GM19372 (cell line): ENCODE measurements at regions not wholly inside any gene's neighbourhood (a gene's known extent, or its start where the extent isn't known, plus 50 kb on each side); places are given as distances from the start of the nearest gene placed in this dataset.

Experiments used
- ATAC-seq: cut with Tn5 transposase; IDR thresholded peaks from one replicate; pipeline ENCODE4 v1.9.1; 2021; ENCODE audit warnings: mild to moderate bottlenecking, low read depth, moderate library complexity; ENCODE audit not compliant: unreplicated experiment

DNA sequence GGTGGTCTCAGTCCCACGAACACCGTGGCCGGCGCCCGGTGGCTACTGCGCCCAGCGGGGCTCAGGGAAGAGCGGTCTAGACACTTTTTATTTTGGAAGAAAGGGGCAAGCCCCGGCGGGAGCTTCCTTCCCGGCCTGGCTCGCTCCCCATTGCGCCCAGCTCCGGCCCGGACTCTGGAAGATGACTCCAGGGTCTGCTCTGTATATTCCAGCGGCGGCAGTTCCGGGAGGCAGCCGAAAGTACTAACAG is 225.1 kb upstream of the CRY1 start:
- ATAC-seq: no peak

DNA sequence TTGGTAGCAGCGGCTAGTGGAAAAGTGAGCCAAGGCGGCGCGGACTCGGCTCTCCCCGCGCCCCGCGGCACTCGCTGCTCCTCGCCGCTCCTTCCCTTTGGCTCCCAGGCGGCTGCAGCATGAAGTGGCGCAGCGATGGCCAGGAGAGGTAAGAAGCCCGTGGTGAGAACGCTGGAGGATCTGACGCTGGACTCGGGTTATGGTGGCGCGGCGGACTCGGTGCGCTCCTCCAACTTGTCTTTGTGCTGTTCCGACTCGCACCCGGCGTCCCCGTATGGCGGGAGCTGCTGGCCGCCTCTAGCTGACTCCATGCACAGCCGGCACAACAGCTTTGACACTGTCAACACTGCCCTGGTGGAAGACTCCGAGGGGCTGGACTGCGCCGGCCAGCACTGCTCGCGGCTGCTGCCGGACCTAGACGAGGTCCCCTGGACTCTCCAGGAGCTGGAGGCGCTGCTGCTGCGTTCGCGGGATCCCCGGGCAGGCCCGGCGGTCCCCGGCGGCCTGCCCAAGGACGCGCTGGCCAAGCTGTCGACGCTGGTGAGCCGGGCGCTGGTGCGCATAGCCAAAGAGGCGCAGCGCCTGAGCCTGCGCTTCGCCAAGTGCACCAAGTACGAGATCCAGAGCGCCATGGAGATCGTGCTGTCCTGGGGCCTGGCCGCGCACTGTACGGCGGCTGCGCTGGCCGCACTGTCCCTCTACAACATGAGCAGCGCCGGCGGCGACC is 225.6 kb upstream of the CRY1 start:
- no peak for ATAC-seq

DNA sequence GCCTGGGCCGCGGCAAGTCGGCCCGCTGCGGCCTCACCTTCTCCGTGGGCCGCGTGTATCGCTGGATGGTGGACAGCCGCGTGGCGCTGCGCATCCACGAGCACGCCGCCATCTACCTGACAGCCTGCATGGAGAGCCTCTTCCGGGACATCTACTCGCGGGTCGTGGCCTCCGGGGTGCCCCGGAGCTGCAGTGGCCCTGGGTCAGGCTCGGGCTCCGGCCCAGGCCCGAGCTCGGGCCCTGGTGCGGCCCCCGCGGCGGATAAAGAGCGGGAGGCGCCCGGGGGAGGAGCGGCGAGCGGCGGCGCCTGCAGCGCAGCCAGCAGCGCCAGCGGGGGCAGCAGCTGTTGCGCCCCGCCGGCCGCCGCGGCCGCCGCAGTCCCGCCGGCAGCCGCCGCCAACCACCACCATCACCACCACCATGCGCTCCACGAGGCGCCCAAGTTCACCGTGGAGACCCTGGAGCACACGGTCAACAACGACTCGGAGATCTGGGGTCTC is 226.2 kb upstream of the CRY1 start:
- no peak for ATAC-seq

DNA sequence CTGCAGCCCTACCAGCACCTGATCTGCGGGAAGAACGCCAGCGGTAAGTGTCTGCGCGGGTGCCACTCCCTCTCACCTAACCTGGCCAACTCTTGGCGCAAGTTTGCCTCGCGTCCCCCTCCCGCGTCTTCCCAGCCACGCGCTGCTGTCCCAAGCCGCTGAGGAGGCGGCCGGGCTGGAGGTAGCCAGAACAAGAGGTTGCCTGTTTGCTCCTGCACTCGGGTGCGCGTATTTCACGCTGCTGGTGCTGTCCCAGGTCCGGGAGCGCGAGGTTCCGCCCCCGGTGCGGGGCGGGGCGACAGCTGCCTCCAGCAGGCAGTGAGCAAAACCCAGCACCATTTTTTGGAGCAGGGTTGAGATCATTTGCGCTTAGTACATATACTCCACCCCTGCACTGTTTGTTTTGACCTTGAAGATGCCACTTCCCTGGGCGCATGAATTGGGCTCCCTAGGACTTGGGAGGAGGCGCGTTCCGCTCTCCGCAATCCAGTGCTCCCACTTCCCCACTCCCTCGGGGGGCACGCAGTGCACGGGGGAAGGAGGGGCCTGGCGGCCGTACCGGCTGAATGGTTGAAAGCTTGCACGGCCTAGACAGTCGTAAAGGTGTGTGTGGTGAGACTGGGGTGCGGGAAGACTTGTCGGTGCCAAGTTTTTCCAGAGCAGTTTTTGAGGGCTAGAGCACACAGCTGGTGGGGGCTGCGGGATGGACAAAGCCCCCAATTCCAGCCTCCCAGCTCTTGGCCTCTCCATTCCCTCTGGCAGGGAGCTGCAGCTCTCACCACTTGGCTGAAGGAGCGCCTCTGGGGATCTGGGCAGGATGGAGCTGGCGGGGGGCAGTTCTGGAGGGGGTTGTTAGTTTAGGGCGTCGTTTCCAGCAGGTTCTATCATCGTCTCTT is 226.9 kb upstream of the CRY1 start:
- ATAC-seq: no peak

DNA sequence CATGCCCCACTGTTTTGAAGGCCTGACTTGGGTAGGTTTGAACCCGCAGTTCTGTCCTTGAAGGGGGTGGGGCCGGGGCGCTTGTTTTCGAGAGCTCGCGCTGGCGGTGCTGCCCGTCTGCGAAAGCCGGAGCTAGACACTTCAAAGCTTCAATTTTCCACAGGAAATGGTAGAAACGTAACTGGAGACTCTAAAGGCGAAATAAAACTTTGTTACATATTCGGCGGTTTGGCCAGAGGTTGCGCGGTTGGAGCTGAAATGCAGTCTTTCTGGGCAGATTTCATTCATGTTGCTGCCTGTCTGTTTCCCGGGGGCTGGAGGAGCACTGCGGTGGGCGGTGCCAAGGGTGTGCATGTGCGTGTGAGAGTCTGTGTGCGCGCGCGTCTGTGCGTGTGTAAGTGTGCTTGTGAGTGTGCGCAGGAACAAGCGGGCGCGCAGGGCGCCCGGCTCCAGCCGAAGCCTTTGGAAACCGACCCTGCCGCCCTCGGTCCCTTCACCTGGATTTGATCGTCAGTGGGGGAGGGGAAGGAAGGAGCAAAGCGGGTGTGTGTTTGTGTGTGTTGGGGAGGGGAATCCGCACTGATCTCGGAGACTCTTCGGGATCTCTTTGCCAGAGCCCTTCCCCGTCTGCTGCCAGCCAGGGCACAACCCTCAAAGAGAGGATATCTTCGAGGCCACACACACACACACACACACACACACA is 227.7 kb upstream of the CRY1 start:
- no peak for ATAC-seq

DNA sequence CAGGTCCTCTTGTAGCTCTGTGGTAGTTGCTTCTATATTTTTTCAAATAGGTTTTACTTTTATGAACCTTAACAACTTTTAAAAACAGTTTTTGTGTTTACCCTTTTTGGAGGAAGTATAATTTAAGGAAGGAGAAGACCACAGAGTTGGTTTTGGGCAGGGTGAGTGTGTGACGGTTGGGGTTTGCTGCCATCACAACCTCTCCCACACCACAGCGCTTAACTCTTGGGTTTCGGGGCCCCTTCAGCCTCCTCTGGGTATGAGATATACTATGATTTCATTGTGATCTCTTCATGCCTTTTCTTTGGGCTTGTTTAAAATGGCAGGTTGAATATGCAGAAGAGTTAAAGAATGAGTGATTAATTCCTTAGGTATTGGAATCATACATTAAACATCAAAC is 228.7 kb upstream of the CRY1 start:
- no peak for ATAC-seq

DNA sequence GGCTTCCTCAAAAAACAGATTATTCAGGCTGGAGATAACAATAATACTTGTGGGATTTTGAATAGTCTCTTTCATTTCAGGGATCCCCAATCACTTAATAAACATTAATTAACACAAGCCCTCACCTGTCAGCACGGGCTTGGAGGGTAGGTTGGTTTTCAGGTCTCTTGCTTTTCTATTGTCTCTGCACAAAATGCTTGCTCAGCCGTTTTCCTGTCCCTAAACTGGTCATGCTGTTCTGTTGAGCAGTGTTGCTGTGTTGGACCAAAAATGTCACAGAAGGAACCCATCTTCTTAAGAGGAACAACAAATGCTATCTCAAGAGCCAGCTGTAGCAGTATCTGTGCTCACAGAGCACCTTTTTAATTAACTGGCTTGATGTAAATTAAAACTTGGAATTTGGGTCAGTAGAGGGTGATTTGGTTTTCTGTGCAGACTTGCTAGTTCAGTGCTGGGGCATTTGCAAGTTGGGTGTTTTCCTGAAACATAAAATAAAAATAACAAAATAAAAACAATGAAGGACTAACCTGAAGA is 231.8 kb upstream of the CRY1 start:
- no peak for ATAC-seq

DNA sequence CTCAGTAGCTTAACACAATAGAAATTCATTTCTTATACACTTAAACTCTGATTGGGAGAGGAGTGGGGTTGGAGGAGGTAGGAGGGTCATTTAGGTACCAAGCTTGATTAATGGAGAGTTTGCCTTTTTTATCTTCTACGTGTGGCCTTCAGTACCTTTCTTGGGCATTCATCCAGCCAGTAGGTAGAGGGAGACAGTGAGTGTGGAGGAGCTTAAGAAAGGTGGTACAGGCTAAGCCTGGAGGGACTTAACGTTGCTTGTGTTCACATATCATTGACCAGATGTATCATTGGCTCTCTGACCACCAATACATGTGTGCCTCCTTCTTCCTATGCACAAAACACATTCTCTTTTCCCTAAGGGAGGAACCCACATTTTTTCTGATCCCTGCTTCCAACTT is 232.9 kb upstream of the CRY1 start:
- no peak for ATAC-seq

DNA sequence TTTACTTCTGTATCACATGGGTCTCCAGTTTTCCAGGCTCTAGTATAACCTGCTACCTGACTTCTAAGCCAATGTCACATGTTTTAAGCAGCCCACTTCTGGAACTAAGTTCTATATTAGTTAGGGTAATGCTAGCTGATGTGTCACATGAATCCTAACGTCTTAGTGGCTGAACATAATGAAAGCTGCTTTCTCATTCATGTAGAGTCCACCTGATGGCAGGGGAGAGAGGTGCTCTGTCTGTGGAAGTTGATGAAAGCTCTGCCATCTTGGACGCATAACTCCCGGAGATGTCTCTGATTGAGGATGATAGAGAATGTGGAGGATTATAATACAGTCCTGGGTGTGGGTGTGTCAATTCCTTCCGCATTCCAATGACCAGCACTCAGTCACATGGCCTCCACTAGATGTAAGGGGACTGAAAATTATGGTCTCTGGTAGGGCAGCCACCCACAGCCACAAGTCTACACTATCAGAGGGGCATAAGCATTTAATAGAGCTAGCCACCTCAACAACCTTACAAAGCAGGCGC is 234.4 kb upstream of the CRY1 start:
- ATAC-seq: no peak

DNA sequence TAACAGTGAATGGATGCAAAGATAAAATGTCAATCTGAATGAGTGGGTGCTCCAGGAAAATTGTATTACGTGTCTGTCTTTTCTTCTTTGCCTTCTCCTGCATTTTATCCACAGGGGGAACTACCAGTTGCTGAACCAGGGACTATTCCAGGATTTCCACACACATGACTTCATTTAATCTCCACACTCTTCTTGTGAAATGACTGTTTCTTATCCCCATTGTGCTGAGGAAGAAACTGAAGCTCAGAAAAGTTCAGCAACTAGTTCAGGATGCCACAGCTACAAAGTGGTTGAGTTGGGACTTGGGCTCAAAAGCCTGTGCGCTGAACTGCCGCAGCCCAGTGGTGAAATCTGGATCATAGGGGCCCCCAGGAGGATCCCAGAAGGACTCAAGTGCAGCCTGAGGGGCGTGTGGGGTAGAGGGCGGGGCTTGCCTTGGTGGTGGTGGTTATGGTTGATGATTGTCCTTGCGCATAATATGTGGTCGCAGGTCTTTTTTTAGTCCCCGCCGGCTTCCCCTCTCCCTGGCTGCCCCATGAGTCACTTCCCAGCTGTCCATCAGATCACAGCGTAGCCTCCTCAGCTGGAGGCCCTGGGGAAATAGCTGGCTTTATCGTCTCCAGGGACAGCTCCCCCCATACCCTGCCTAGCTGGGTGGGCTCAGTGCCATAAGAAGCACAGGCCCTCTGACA is 235.2 kb upstream of the CRY1 start:
- no peak for ATAC-seq

DNA sequence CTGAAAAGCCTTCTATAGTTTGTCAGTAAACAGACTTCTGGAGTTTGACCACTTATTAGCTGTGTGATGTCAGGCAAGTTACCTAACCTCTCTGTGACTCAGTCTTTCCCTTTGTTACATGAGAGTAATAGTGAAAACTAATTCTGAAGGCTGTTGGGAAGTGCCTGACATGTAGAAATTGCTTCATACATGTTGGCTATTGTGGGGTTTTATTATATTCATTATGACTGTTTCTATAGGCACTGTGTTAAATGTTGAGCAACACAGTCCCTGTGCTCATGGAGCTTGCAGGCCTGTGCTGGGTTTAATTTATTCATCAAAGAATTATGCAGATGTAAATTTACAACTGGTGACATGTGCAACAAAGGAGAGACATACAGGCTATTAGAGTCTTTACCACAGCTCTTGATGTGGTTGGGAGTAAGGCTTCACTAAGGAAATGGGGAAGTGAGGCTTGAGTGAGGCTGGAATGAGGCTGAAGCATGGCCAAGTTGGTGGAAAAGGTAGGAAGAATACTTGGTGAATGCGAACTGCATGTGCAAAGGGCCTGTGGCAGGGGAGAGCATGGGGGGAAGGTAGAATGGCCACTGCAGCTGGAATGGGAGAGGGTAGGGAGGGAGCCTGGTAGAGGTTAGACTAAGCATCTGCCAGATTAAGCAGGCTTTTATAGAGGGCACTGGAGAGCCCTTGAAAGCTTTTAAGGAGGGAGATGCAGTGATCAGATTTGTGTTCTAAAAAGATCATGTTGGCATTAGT is 236.4 kb upstream of the CRY1 start:
- ATAC-seq: no peak

DNA sequence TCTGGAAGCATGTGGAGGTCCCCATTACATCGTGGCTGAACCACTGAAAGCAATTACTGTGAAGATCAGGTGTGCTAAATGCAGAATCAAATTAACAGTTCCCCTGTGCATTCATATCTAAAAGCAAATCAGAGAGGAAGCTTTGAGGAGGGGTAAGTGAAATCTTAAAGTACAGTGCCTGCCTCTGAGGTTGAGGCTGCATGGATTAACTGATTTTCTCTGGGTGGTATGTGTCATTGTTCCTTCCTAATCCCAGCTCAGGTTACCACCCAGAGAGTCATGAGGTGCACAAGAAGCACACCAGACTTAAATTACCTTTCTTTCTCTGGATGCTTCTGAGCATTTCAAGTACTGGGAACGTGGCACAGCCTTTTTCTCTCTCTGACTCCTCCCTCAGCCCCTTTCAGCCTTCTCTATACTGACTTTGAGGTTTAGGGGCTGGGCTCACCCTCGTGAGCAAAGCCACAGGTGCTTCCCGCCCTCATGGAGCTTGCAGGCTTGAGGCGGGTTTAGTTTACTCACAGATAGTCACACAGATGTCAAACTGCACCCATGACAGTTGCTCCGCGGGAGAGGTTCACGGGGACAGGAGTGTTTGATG is 237.6 kb upstream of the CRY1 start:
- no peak for ATAC-seq

DNA sequence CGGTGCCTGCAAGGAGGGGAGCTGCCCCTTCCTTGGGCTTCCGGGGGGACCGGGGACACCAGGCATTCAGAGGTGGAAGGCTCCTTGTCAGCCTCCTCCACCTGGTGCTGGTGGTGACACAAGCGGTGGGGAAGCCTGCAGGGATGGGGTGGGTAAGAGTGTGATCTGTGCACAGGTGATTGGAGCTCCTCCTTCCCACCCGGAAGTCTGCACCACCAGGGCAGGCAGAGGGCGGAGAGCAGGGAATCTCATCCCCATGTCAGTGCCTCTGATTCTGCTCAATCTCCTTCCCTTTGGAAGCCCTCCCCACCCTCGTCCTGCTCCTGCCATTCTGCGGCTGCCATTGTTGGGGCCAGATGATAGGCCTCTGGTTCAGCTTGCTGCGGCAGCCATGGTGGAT is 238.1 kb upstream of the CRY1 start:
- no peak for ATAC-seq

DNA sequence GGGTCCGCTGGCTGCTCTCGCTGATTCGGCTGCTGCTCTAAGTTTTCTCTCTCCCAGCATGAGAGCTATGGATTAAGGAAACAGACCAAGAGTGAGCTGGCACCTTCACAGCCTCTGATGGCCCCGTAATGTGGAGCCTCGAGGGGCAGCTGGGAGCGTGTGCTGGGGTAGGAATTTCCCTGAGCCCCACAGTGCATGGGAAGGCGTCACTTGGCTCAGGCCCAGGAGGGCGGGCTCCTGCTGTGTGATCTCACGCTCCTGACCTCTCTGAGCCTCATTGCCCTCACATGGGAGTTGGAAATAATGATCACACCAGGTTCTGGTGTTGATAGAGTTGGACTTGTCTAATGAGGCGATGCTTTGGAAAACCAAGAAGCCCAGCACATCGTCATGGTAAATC is 238.6 kb upstream of the CRY1 start:
- ATAC-seq: no peak

DNA sequence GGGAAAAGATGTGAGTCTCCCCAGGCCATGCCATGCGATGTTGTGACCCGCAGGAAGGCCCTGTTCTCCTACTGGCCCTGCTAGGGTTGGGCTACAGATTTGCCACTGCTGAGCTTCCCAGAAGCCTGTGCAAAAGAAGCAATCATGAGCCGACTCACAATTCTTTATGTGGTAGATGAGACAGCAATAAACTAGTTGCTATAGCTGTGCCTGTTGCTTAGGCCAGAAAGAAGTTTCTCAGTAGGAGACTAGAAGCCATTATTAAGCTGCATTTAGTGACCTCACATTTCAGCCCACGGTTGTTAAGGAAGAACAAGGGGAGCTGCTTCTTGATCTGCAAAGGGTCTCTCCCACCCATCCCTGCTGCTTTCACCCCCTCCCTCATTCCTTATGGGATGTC is 239.4 kb upstream of the CRY1 start:
- ATAC-seq: no peak

DNA sequence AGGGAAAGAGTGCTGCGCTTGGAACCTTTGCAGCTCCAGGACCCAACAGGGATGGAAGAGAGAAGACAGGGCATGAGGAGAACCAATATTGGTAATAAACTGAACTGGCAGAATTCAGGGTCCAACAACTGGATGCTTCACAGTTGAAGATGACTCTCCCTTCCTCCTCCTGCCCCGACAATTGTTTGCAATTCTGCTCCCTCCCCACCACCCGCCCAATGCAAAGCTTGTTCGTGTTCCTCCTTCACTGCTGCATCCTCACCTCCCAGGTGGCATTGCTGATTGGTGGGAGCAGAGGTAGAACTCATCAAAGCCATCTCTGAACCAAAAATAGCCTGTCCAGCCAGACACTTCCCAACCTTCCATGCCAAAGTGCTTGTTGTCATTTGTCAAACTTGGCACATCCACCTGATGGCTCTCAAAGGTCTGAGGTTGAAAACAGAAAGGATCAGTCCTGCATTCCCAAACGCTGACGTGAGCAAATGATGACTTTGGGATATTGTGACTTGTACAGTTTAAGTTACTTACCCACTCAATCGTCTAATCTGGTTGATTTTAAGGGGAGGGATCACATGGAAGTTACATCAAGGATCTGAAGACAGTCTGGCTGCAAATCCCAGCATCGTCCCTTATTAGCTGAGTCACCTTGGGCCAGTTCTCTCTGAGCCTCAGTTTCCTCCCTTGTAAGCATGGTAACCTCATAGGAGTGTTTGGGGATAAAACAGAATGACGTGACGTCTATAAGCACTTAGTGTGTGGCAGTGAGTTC is 242.6 kb upstream of the CRY1 start:
- ATAC-seq: no peak

DNA sequence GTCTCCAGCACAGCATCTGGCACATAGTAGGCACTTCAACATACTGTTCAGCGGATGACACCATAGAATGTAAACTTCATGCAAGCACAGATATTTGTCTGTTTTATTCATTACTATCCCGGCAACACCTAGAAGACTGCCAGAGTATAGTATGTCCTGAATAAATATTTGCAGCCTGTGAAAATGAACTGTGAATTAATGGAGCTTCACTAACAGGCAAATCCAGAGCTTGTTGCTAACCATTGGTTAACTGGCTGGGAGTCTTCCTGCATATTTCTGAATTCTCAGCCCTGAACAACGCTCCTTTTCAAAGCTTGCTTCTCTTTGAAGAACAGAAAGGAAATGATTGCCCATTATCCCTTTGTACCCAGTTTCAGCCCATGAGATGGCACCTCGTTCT is 243.3 kb upstream of the CRY1 start:
- ATAC-seq: no peak

DNA sequence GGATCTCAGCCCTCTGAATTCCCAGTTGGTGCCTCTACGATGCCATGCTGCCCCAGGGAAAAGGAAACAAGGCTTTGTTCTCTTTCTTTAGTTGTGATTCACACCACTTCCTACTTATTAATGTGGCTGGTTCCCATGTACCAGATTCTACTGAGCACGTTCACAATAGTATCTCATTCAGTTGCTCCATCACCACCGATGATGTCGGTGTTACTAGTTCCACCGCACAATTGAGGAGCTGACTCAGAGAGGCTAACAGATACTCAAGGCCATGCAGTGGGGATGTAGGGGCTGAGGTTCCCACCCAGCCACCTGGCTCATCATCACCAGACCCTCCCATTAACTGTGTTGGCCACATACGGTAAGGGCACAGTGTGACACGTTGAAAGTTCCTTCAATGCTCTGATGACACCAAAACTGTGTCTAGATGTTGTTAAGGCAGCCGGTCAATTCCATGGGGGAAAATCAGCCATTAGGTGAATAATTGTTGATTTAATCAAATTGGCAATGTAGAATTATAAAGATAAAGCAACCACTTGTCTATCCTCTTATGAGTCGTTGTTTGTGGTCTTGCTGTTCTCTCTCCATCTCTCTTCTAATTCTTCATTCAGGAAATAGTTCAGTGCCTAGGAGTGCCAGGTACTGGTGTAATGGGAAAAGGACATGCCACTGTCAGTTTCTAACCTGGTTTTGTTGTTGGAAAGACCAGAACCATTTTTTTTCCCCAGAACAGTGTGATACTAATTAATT is 244.2 kb upstream of the CRY1 start:
- no peak for ATAC-seq
